Smooth muscle cell (in vitro differentiated cells): ENCODE measurements at regions not wholly inside any gene's neighbourhood (a gene's known extent, or its start where the extent isn't known, plus 50 kb on each side); places are given as distances from the start of the nearest gene placed in this dataset.
"Not testable (repeated sequence)": the region's sequence is repeated elsewhere in the genome, so short reads cannot be mapped to it uniquely, and the experiment has no call there.

Source experiments
- DNase-seq: peaks from one replicate; lab custom pipeline; 2025; ENCODE audit not compliant: unreplicated experiment; lab: John Stamatoyannopoulos, UW
- H2AFZ ChIP-seq: fragments of 200-600 bp; sonication (generic); 2 replicates; pipeline ENCODE4 v1.6.0; 2016; ENCODE audit warnings: antibody characterized with exemption, low read depth, mild to moderate bottlenecking
- H3F3A ChIP-seq: fragments of 200-600 bp; sonication (generic); 2 replicates; pipeline ENCODE4 v1.6.0; 2017; ENCODE audit warnings: antibody characterized with exemption, low read depth
- H3K27ac ChIP-seq: fragments of 200-600 bp; sonication (generic); 2 replicates; pipeline ENCODE4 v1.5.1; 2016; ENCODE audit warnings: low read depth, mild to moderate bottlenecking
- H3K27me3 ChIP-seq: fragments of 200-600 bp; sonication (generic); 2 replicates; pipeline ENCODE4 v1.6.1; 2016; ENCODE audit warnings: low read depth, mild to moderate bottlenecking
- H3K36me3 ChIP-seq: fragments of 200-600 bp; sonication (generic); 2 replicates; pipeline ENCODE4 v1.5.1; 2016; ENCODE audit warnings: low read depth
- H3K4me1 ChIP-seq: fragments of 200-600 bp; sonication (generic); 2 replicates; pipeline ENCODE4 v1.5.1; 2016; ENCODE audit warnings: low read depth
- H3K4me2 ChIP-seq: fragments of 200-600 bp; sonication (generic); 2 replicates; pipeline ENCODE4 v1.6.0; 2016; ENCODE audit warnings: mild to moderate bottlenecking
- H3K4me3 ChIP-seq: fragments of 200-600 bp; sonication (generic); 2 replicates; pipeline ENCODE4 v1.5.1; 2016; ENCODE audit warnings: mild to moderate bottlenecking
- H3K79me2 ChIP-seq: fragments of 200-600 bp; sonication (generic); 2 replicates; pipeline ENCODE4 v1.6.0; 2016; ENCODE audit warnings: low read depth, mild to moderate bottlenecking
- H3K9ac ChIP-seq: fragments of 200-600 bp; sonication (generic); 2 replicates; pipeline ENCODE4 v1.6.0; 2016; ENCODE audit warnings: low read depth
- H3K9me3 ChIP-seq: fragments of 200-600 bp; sonication (generic); replicated peaks from 2 replicates; pipeline ENCODE4 v1.5.1; 2016; ENCODE audit warnings: low read depth
- H4K20me1 ChIP-seq: fragments of 200-600 bp; sonication (generic); 2 replicates; pipeline ENCODE4 v1.6.0; 2016; ENCODE audit warnings: low read depth
- CTCF ChIP-seq: fragments of 200-600 bp; sonication (generic); IDR thresholded peaks from 2 replicates; pipeline ENCODE4 v1.5.1; 2017; ENCODE audit warnings: borderline replicate concordance, mild to moderate bottlenecking, antibody characterized with exemption; ENCODE audit not compliant: insufficient read depth, poor library complexity, severe bottlenecking
- WGBS: methylation state at CpG from one replicate; pipeline ENCODE4 v1.1.7; 2016; ENCODE audit warnings: low lambda C conversion rate; 5-methylcytosine and 5-hydroxymethylcytosine counted together

- H3K4me1 ChIP-seq: no peaks in the 10 kb centered on the region
- H2AFZ ChIP-seq: no peak overlapping the region
- no peak overlapping the region for H3K4me3 ChIP-seq
- H3K79me2 ChIP-seq: no peaks in the 10 kb centered on the region
- no peak for DNase-seq
- 77% methylated on average over 1 of the region's 1 CpG for WGBS
- no peak overlapping the region for H3K4me2 ChIP-seq
- H3K9me3 ChIP-seq: no peaks in the 10 kb centered on the region
- no peaks in the 10 kb centered on the region for H3K36me3 ChIP-seq
- H4K20me1 ChIP-seq: no peaks in the 10 kb centered on the region
- no peak for TF ChIP-seq CTCF
- H3K9ac ChIP-seq: no peak overlapping the region
- H3K27me3 ChIP-seq: no peaks in the 10 kb centered on the region
- no peaks in the 10 kb centered on the region for H3F3A ChIP-seq
- H3K27ac ChIP-seq: no peak overlapping the region
Measured at GRCh38 chr9:103215197-103215596, 220.1 kb downstream of the CYLC2 start.

GRCh38 chr9:103225702-103226646, 230.8 kb downstream of the CYLC2 start:
- 74% methylated on average over 4 of the region's 4 CpGs for WGBS
- H3K4me3 ChIP-seq: no peak overlapping the region
- no peaks in the 10 kb centered on the region for H4K20me1 ChIP-seq
- no peak overlapping the region for H3K27ac ChIP-seq
- no peaks in the 10 kb centered on the region for H3F3A ChIP-seq
- no peak overlapping the region for H3K4me2 ChIP-seq
- no peak for TF ChIP-seq CTCF
- no peak for DNase-seq
- H3K9ac ChIP-seq: no peak overlapping the region
- no peaks in the 10 kb centered on the region for H3K4me1 ChIP-seq
- H3K36me3 ChIP-seq: no peaks in the 10 kb centered on the region
- H3K27me3 ChIP-seq: no peaks in the 10 kb centered on the region
- H3K9me3 ChIP-seq: no peaks in the 10 kb centered on the region
- no peaks in the 10 kb centered on the region for H3K79me2 ChIP-seq
- H2AFZ ChIP-seq: no peak overlapping the region

- H3K27me3 ChIP-seq: no peaks in the 10 kb centered on the region
- H3K4me2 ChIP-seq: no peak overlapping the region
- H3K9ac ChIP-seq: no peak overlapping the region
- no peaks in the 10 kb centered on the region for H3K79me2 ChIP-seq
- 92% methylated on average over 1 of the region's 1 CpG for WGBS
- no peak for DNase-seq
- no peaks in the 10 kb centered on the region for H3K36me3 ChIP-seq
- no peak overlapping the region for H2AFZ ChIP-seq
- H3F3A ChIP-seq: no peaks in the 10 kb centered on the region
- H3K4me3 ChIP-seq: no peak overlapping the region
- no peaks in the 10 kb centered on the region for H4K20me1 ChIP-seq
- H3K9me3 ChIP-seq: no peaks in the 10 kb centered on the region
- no peaks in the 10 kb centered on the region for H3K4me1 ChIP-seq
- TF ChIP-seq CTCF: no peak
- H3K27ac ChIP-seq: no peak overlapping the region
Measured at GRCh38 chr9:103226647-103227013, 231.5 kb downstream of the CYLC2 start.

- not testable (repeated sequence) for DNase-seq, H2AFZ ChIP-seq, H3F3A ChIP-seq, H3K27ac ChIP-seq, H3K79me2 ChIP-seq, H3K27me3 ChIP-seq, H3K9ac ChIP-seq, H4K20me1 ChIP-seq, H3K9me3 ChIP-seq, H3K4me1 ChIP-seq, H3K4me2 ChIP-seq, H3K36me3 ChIP-seq, H3K4me3 ChIP-seq
- 68% methylated on average over 23 of the region's 24 CpGs for WGBS
Measured at GRCh38 chr9:103237571-103238109, 242.5 kb downstream of the CYLC2 start.
